ENCODE measurements at regions not wholly inside any gene's neighbourhood (a gene's known extent, or its start where the extent isn't known, plus 50 kb on each side); places are given as distances from the start of the nearest gene placed in this dataset.

GRCh38 chr6:153963352-153963751 is 75.7 kb upstream of the OPRM1 start:
- no peak overlapping the region for H3K27ac ChIP-seq
- H3K9me3 ChIP-seq = no peaks in the 10 kb centered on the region
- TF ChIP-seq CTCF (IDR thresholded peaks at IDR 0.05) (no peak), POLR2AphosphoS5 (IDR thresholded peaks at IDR 0.05) (no peak), POLR2A (IDR thresholded peaks at IDR 0.05) (no peak)
- no peak for DNase-seq (ENCODE audit: low spot score)
- H3K4me3 ChIP-seq = no peak overlapping the region
- intact Hi-C loops (cut with DNase I) = no loop called here
- H3K4me1 ChIP-seq (replicated peaks) = no peaks in the 10 kb centered on the region
- no peaks in the 10 kb centered on the region for H3K36me3 ChIP-seq
- H3K27me3 ChIP-seq (replicated peaks; ENCODE audit: insufficient read depth) = no peaks in the 10 kb centered on the region
- 41% methylated on average over 3 of the region's 3 CpGs for WGBS

GRCh38 chr6:153962555-153962954 is 76.5 kb upstream of the OPRM1 start:
- H3K4me1 ChIP-seq (replicated peaks) = no peaks in the 10 kb centered on the region
- DNase-seq (ENCODE audit: low spot score) = no peak
- H3K36me3 ChIP-seq = no peaks in the 10 kb centered on the region
- intact Hi-C loops (cut with DNase I) = no loop called here
- no peak overlapping the region for H3K27ac ChIP-seq
- H3K4me3 ChIP-seq = no peak overlapping the region
- H3K9me3 ChIP-seq = no peaks in the 10 kb centered on the region
- TF ChIP-seq POLR2AphosphoS5 (IDR thresholded peaks at IDR 0.05) (no peak), CTCF (IDR thresholded peaks at IDR 0.05) (no peak), POLR2A (IDR thresholded peaks at IDR 0.05) (no peak)
- no peaks in the 10 kb centered on the region for H3K27me3 ChIP-seq (replicated peaks; ENCODE audit: insufficient read depth)
- 44% methylated on average over 2 of the region's 2 CpGs for WGBS

GRCh38 chr6:153960741-153961140 is 78.3 kb upstream of the OPRM1 start:
- TF ChIP-seq POLR2AphosphoS5 (IDR thresholded peaks at IDR 0.05) (no peak), POLR2A (IDR thresholded peaks at IDR 0.05) (no peak), CTCF (IDR thresholded peaks at IDR 0.05) (no peak)
- intact Hi-C loops (cut with DNase I) = no loop called here
- WGBS = 48% methylated on average over 1 of the region's 1 CpG

GRCh38 chr6:153960281-153960680 is 78.8 kb upstream of the OPRM1 start:
- no peak overlapping the region for H3K4me3 ChIP-seq
- TF ChIP-seq POLR2AphosphoS5 (IDR thresholded peaks at IDR 0.05) (no peak), CTCF (IDR thresholded peaks at IDR 0.05) (no peak), POLR2A (IDR thresholded peaks at IDR 0.05) (no peak)
- no peaks in the 10 kb centered on the region for H3K36me3 ChIP-seq

More at GRCh38 chr6:153960741-153961140, 78.3 kb upstream of the OPRM1 start:
- no peak overlapping the region for H3K4me3 ChIP-seq
- H3K4me1 ChIP-seq (replicated peaks) = no peaks in the 10 kb centered on the region
- H3K27ac ChIP-seq = no peak overlapping the region
- H3K36me3 ChIP-seq = no peaks in the 10 kb centered on the region
- no peaks in the 10 kb centered on the region for H3K9me3 ChIP-seq
- DNase-seq (ENCODE audit: low spot score) = no peak
- no peaks in the 10 kb centered on the region for H3K27me3 ChIP-seq (replicated peaks; ENCODE audit: insufficient read depth)

GRCh38 chr6:153959276-153959675 is 79.8 kb upstream of the OPRM1 start:
- intact Hi-C loops (cut with DNase I) = no loop called here
- Histone ChIP-seq H3K36me3 (no peaks in the 10 kb centered on the region), H3K4me3 (no peak overlapping the region), H3K9me3 (no peaks in the 10 kb centered on the region), H3K27me3 (replicated peaks; ENCODE audit: insufficient read depth) (no peaks in the 10 kb centered on the region), H3K27ac (no peak overlapping the region), H3K4me1 (replicated peaks) (no peaks in the 10 kb centered on the region)
- no peak for DNase-seq (ENCODE audit: low spot score)
- TF ChIP-seq CTCF (IDR thresholded peaks at IDR 0.05) (no peak), POLR2A (IDR thresholded peaks at IDR 0.05) (no peak), POLR2AphosphoS5 (IDR thresholded peaks at IDR 0.05) (no peak)
- WGBS = 89% methylated on average over 1 of the region's 1 CpG

More at GRCh38 chr6:153960281-153960680, 78.8 kb upstream of the OPRM1 start:
- DNase-seq (ENCODE audit: low spot score) = no peak
- H3K27ac ChIP-seq = no peak overlapping the region
- no peaks in the 10 kb centered on the region for H3K4me1 ChIP-seq (replicated peaks)
- 40% methylated on average over 4 of the region's 4 CpGs for WGBS
- intact Hi-C loops (cut with DNase I) = no loop called here
- no peaks in the 10 kb centered on the region for H3K27me3 ChIP-seq (replicated peaks; ENCODE audit: insufficient read depth)
- H3K9me3 ChIP-seq = no peaks in the 10 kb centered on the region

All from prostate gland (tissue), 2 donors.